Activated naive CD8-positive, alpha-beta T cell treated with anti-CD3 and anti-CD28 coated beads for 36 hours (primary cell): ENCODE measurements at regions not wholly inside any gene's neighbourhood (a gene's known extent, or its start where the extent isn't known, plus 50 kb on each side); places are given as distances from the start of the nearest gene placed in this dataset.
"Not testable (repeated sequence)": the region's sequence is repeated elsewhere in the genome, so short reads cannot be mapped to it uniquely, and the experiment has no call there.

Experiments
- DNase-seq: peaks from one replicate; pipeline ENCODE4 v3.0.0; 2021
- H3K27ac Mint-ChIP-seq: one replicate; pipeline ENCODE4 v1.8.0; 2022; ENCODE audit warnings: mild to moderate bottlenecking, moderate library complexity, mixed read lengths
- H3K27me3 Mint-ChIP-seq: one replicate; pipeline ENCODE4 v1.8.0; 2022; ENCODE audit warnings: mild to moderate bottlenecking, mixed read lengths
- H3K36me3 Mint-ChIP-seq: one replicate; pipeline ENCODE4 v1.8.0; 2021; ENCODE audit warnings: mild to moderate bottlenecking, mixed read lengths
- H3K4me1 Mint-ChIP-seq: one replicate; pipeline ENCODE4 v1.8.0; 2021; ENCODE audit warnings: mixed read lengths
- H3K4me3 Mint-ChIP-seq: one replicate; pipeline ENCODE4 v1.8.0; 2022; ENCODE audit warnings: mild to moderate bottlenecking, moderate library complexity, mixed read lengths
- H3K9me3 Mint-ChIP-seq: one replicate; pipeline ENCODE4 v1.8.0; 2022; ENCODE audit warnings: mixed read lengths

DNA sequence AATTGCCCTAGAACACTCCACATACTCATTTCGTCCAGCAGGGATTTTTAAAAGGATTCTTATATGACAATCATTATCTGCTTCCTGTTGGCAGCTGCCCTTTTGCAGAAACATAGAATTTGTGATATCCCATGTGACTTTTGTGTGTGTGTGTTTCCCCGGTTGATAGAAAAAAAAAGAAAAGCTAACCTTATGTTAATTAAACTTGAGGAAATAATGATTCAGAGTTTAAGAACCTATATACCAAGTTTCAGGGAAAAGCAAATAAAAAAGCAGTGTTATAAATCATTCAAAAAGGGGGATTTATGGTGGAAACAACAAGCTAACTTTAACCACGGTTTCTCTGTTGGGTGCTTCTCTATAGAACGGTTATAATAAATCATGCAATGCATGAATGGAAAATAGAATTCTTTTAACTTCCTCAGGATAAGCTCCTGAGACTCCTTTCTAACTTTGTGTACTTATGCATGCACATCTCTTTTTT lies 826.9 kb upstream of the EYS start:
- Mint-ChIP-seq H3K4me1 (no peaks in the 10 kb centered on the region), H3K27ac (no peak overlapping the region), H3K9me3 (no peaks in the 10 kb centered on the region), H3K36me3 (no peaks in the 10 kb centered on the region), H3K27me3 (no peaks in the 10 kb centered on the region), H3K4me3 (no peak overlapping the region)
- DNase-seq, result no peak

GRCh38 chr6:66526061-66526460 lies 819.0 kb upstream of the EYS start:
- Mint-ChIP-seq H3K27ac (no peak overlapping the region), H3K27me3 (no peaks in the 10 kb centered on the region), H3K9me3 (no peaks in the 10 kb centered on the region), H3K4me1 (no peaks in the 10 kb centered on the region), H3K36me3 (no peaks in the 10 kb centered on the region), H3K4me3 (no peak overlapping the region)
- no peak for DNase-seq

- Mint-ChIP-seq H3K4me3 (no peak overlapping the region), H3K9me3 (peaks cover 2% of the 10 kb centered on the region), H3K27ac (no peak overlapping the region), H3K4me1 (no peaks in the 10 kb centered on the region), H3K27me3 (no peaks in the 10 kb centered on the region), H3K36me3 (no peaks in the 10 kb centered on the region)
- no peak for DNase-seq
Observed at GRCh38 chr6:66522864-66523263, 815.8 kb upstream of the EYS start.

DNA sequence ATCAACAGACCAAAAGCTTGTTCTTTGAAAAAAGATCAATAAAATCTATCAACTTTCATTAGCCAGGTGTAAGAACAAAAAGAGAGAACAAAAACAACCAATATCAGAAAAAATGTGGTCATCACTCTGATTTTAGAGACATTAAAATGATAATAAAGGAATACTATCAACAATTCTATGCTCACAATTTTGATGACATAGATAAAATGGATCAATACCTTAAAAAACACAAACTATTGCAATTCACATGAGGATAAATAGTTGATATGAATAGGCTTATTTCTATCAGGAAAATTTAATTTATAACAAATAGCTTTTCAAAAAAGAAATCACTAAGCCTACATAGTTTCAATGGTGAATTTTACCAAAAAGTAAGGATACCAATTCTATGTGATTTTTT lies 809.4 kb upstream of the EYS start:
- H3K36me3 Mint-ChIP-seq, result no peaks in the 10 kb centered on the region
- no peak overlapping the region for H3K27ac Mint-ChIP-seq
- H3K27me3 Mint-ChIP-seq, result no peaks in the 10 kb centered on the region
- no peaks in the 10 kb centered on the region for H3K4me1 Mint-ChIP-seq
- peaks cover 7% of the 10 kb centered on the region for H3K9me3 Mint-ChIP-seq
- no peak for DNase-seq
- no peak overlapping the region for H3K4me3 Mint-ChIP-seq

- no peaks in the 10 kb centered on the region for H3K36me3 Mint-ChIP-seq
- no peak for DNase-seq
- no peak overlapping the region for H3K27ac Mint-ChIP-seq
- peaks cover 5% of the 10 kb centered on the region for H3K9me3 Mint-ChIP-seq
- no peaks in the 10 kb centered on the region for H3K4me1 Mint-ChIP-seq
- H3K4me3 Mint-ChIP-seq, result no peak overlapping the region
- no peaks in the 10 kb centered on the region for H3K27me3 Mint-ChIP-seq
Observed at GRCh38 chr6:66508433-66508832, 801.4 kb upstream of the EYS start.

DNA sequence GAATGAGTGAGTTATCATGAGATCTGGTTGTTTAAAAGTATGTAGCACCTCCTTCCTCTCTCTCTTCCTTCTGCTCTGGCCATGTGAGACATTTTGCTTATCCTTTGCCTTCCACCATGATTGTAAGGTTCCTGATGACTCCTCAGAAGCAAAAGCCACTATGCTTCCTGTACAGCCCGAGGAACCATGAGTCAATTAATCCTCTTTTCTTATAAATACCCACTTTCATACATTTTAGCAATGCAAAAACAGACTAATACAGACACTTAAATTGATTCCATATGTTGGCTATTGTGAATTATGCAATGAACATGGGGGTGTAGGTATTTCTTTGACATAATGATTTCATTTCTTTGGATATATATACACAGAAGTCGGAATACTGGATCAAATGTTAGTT lies 792.8 kb upstream of the EYS start:
- Mint-ChIP-seq H3K27ac (no peak overlapping the region), H3K4me3 (no peak overlapping the region), H3K27me3 (no peaks in the 10 kb centered on the region), H3K4me1 (no peaks in the 10 kb centered on the region), H3K9me3 (peaks cover 5% of the 10 kb centered on the region), H3K36me3 (no peaks in the 10 kb centered on the region)
- no peak for DNase-seq

- peaks cover 9% of the 10 kb centered on the region for H3K9me3 Mint-ChIP-seq
- no peak overlapping the region for H3K4me3 Mint-ChIP-seq
- H3K27me3 Mint-ChIP-seq, result no peaks in the 10 kb centered on the region
Observed at GRCh38 chr6:66496659-66497058, 789.6 kb upstream of the EYS start.

GRCh38 chr6:66494643-66495042 lies 787.6 kb upstream of the EYS start:
- not testable (repeated sequence) for H3K27me3 Mint-ChIP-seq, DNase-seq, H3K27ac Mint-ChIP-seq, H3K36me3 Mint-ChIP-seq, H3K4me1 Mint-ChIP-seq, H3K9me3 Mint-ChIP-seq, H3K4me3 Mint-ChIP-seq

More at GRCh38 chr6:66496659-66497058, 789.6 kb upstream of the EYS start:
- no peak for DNase-seq
- no peaks in the 10 kb centered on the region for H3K36me3 Mint-ChIP-seq
- H3K4me1 Mint-ChIP-seq, result no peaks in the 10 kb centered on the region
- no peak overlapping the region for H3K27ac Mint-ChIP-seq

DNA sequence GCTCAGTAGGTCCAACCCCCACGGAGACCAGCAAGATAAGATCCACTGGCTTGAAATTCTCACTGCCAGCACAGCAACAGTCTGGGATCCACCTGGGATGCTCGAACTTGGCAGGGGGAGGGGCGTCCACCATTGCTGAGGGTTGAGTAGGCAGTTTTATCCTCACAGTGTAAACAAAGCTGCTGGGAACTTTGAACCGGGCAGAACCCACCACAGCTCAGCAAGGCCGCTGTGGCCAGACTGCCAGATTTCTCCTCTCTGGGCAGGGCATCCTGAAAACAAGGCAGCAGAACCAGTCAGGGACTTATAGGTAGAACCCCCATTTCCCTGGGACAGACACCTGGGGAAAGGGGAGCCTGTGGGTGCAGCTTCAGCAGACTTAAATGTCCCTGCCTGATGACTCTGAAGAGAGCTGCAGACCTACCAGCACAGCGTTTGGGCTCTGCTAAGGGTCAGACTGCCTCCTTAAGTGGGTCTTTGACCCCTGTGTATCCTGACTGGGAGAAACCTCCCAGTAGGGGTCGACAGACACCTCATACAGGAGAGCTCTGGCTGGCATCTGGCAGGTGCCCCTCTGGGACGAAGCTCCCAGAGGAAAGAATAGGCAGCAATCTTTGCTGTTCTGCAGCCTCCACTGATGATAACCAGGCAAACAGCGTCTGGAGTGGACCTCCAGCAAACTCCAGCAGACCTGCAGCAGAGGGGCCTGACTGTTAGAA lies 782.4 kb upstream of the EYS start:
- no peak for DNase-seq
- Mint-ChIP-seq H3K27me3 (no peaks in the 10 kb centered on the region), H3K36me3 (no peaks in the 10 kb centered on the region), H3K9me3 (peaks cover 3% of the 10 kb centered on the region), H3K4me3 (no peak overlapping the region), H3K4me1 (no peaks in the 10 kb centered on the region), H3K27ac (no peak overlapping the region)

GRCh38 chr6:66481216-66481615 lies 774.2 kb upstream of the EYS start:
- no peak overlapping the region for H3K4me3 Mint-ChIP-seq
- H3K27ac Mint-ChIP-seq, result no peak overlapping the region
- peaks cover 3% of the 10 kb centered on the region for H3K9me3 Mint-ChIP-seq
- no peaks in the 10 kb centered on the region for H3K4me1 Mint-ChIP-seq
- no peaks in the 10 kb centered on the region for H3K27me3 Mint-ChIP-seq
- DNase-seq, result no peak
- H3K36me3 Mint-ChIP-seq, result no peaks in the 10 kb centered on the region

GRCh38 chr6:66478705-66479104 lies 771.7 kb upstream of the EYS start:
- Mint-ChIP-seq H3K27ac (no peak overlapping the region), H3K9me3 (peaks cover 4% of the 10 kb centered on the region), H3K4me1 (no peaks in the 10 kb centered on the region), H3K27me3 (no peaks in the 10 kb centered on the region), H3K4me3 (no peak overlapping the region), H3K36me3 (no peaks in the 10 kb centered on the region)
- DNase-seq, result no peak

GRCh38 chr6:66435321-66435720 lies 728.3 kb upstream of the EYS start:
- H3K4me1 Mint-ChIP-seq, result no peaks in the 10 kb centered on the region
- no peak overlapping the region for H3K27ac Mint-ChIP-seq
- no peak overlapping the region for H3K4me3 Mint-ChIP-seq
- H3K36me3 Mint-ChIP-seq, result no peaks in the 10 kb centered on the region
- H3K27me3 Mint-ChIP-seq, result no peaks in the 10 kb centered on the region
- no peak for DNase-seq
- H3K9me3 Mint-ChIP-seq, result no peaks in the 10 kb centered on the region

- Mint-ChIP-seq H3K27me3 (no peaks in the 10 kb centered on the region), H3K4me3 (no peak overlapping the region), H3K36me3 (no peaks in the 10 kb centered on the region), H3K4me1 (no peaks in the 10 kb centered on the region), H3K9me3 (peaks cover 13% of the 10 kb centered on the region), H3K27ac (no peak overlapping the region)
- DNase-seq, result no peak
Observed at GRCh38 chr6:66429210-66429609, 722.2 kb upstream of the EYS start.

GRCh38 chr6:66423047-66423446 lies 716.0 kb upstream of the EYS start:
- Mint-ChIP-seq H3K4me1 (no peaks in the 10 kb centered on the region), H3K9me3 (peaks cover 13% of the 10 kb centered on the region), H3K27me3 (no peaks in the 10 kb centered on the region)

GRCh38 chr6:66421570-66421969 lies 714.5 kb upstream of the EYS start:
- no peak for DNase-seq
- H3K36me3 Mint-ChIP-seq, result no peaks in the 10 kb centered on the region
- H3K9me3 Mint-ChIP-seq, result peaks cover 11% of the 10 kb centered on the region
- no peaks in the 10 kb centered on the region for H3K4me1 Mint-ChIP-seq
- H3K4me3 Mint-ChIP-seq, result no peak overlapping the region
- no peak overlapping the region for H3K27ac Mint-ChIP-seq
- H3K27me3 Mint-ChIP-seq, result no peaks in the 10 kb centered on the region

More at GRCh38 chr6:66423047-66423446, 716.0 kb upstream of the EYS start:
- Mint-ChIP-seq H3K4me3 (no peak overlapping the region), H3K36me3 (no peaks in the 10 kb centered on the region), H3K27ac (no peak overlapping the region)
- no peak for DNase-seq

DNA sequence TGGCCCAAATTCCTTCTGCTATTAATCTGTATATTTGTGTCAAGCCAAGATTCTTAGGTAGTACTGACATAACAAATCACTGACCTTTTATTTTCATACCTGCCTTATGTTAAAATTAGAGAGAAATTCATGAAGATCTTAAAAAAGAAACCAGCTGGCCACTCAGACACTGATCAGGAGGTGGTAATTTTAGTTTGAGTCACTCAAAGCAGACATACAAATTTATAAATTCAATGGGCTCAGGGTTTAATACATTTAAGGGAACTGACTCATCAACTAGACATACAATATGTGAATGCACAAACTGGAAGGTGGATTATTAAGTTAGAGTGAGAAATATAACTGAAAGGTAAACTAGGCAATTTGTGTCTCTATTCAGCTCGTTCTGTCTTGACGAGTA lies 711.9 kb upstream of the EYS start:
- Mint-ChIP-seq H3K9me3 (no peaks in the 10 kb centered on the region), H3K27ac (no peak overlapping the region), H3K4me1 (no peaks in the 10 kb centered on the region), H3K4me3 (no peak overlapping the region), H3K27me3 (no peaks in the 10 kb centered on the region), H3K36me3 (no peaks in the 10 kb centered on the region)
- DNase-seq, result no peak
